Renal cortex interstitium (tissue), 11 donors: ENCODE measurements at regions not wholly inside any gene's neighbourhood (a gene's known extent, or its start where the extent isn't known, plus 50 kb on each side); places are given as distances from the start of the nearest gene placed in this dataset.
"Not testable (repeated sequence)": the region's sequence is repeated elsewhere in the genome, so short reads cannot be mapped to it uniquely, and the experiment has no call there.

Source experiments
- DNase-seq, 11 donors: peaks; one replicate each; pipeline ENCODE4 v3.0.0-alpha.2; 2013; ENCODE audit warnings: low read depth in 9 of 11, low spot score in 4 of 11; ENCODE audit errors: extremely low read depth in 1 of 11

- peak in 7 of 11 donors; percentile 42 to 63 (median 51) for DNase-seq
Measured at GRCh38 chr4:26248647-26249046, 72.2 kb upstream of the RBPJ start.

DNA sequence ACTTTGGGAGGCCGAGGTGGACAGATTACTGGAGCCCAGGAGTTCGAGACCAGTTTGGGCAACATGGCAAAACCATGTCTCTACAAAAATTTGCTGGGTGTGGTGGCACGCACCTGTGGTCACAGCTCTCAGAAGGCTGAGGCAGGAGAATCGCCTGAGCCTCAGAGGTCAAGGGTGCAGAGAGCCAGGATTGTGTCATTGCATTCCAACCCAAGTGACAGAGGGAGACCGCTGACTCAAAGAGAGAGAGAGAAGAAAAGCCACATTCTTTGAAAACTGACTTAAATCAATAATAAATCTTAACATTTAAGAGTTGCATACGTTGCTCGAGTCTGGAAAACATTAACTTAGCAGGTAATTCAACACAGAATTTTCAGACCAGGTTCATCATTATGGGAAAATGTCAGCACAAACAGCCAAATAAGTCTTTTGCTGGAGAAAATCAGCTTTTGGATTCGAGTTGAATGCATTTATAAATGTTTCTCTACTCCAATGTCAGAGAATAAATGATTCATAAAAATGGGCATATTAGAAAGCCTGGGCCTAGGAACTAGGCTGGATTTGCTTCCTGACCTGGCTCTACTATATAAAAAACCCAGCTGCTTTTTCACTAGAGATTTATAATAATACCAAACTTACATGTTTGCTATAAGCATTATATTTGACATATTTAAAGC, 68.3 kb upstream of the RBPJ start:
- no peak for DNase-seq

- DNase-seq: no peak
Measured at GRCh38 chr4:26253968-26254367, 66.8 kb upstream of the RBPJ start.

DNA sequence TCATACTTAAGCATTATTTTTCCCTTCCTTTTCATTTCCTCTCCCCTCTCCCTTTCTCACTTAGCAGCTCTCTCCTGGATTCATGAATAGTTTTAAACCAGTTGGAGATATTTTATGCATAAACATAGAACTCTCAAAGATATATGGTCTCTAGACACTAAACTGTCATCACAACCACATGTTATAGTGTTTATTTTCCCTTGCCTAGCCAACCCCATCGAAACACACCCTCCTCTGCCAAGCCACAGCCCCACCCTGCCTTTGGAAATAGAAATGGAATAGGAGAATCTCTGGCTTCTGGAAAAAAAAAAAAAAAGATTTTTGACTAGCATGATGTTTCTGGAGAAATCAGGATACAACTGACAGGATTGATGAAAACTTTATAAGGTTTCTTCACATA, 64.8 kb upstream of the RBPJ start:
- DNase-seq: no peak

DNA sequence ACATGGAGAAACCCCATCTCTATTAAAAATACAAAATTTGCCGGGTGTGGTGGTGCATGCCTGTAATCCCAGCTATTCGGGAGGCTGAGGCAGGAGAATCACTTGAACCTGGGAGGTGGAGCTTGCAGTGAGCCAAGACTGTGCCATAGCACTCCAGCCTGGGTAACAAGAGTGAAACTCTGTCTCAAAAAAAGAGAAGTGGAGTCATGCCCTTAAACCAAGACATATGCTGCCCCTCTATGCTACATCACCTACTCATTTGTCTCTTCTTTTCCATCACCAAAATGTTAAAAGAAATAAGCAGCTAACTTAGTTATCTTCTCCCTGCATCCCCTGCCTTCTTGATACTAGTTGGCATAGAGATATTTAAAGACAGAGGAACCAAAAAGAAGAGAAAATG, 63.4 kb upstream of the RBPJ start:
- DNase-seq: not testable (repeated sequence)

DNA sequence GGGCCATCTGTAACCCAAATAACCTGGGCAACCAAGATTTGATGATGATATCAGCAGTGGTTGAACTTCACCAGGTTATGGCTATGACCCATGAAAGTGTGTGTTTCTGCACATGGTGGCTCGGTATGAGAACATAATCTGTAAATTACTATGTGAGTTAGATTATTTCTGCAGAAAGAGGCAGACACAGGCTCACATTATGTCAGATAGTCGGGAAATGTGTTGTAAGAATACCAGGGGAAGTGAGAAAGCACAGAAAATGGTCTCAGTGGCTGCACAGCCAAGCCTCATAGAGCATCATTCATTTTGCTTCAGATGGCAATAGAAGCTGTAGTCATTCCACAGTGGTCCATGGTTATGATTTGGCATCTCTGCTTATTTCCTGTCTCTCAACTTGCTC, 63.0 kb upstream of the RBPJ start:
- no peak for DNase-seq

- DNase-seq: no peak
Measured at GRCh38 chr4:26260571-26260970, 60.2 kb upstream of the RBPJ start.

DNA sequence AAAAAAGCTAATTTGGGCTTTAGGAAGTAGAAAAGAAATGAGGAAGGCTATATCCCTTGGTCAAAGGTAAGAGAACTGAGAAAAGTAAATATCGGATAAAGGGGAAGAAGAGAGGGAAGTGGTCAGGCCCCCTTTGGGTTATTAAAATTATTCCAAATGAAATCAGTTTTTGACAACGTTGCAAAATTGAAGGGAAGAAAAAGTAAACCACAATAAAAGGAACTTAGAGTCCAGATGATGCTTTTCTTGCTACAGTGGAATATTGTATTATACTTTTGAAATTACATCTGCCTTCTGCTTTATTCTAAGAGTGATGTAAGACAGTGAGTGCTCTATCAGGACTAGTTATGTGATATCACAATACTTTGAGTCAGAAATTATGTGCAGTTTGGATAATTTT, 59.4 kb upstream of the RBPJ start:
- DNase-seq: no peak

GRCh38 chr4:26263165-26263564, 57.6 kb upstream of the RBPJ start:
- DNase-seq: no peak

DNA sequence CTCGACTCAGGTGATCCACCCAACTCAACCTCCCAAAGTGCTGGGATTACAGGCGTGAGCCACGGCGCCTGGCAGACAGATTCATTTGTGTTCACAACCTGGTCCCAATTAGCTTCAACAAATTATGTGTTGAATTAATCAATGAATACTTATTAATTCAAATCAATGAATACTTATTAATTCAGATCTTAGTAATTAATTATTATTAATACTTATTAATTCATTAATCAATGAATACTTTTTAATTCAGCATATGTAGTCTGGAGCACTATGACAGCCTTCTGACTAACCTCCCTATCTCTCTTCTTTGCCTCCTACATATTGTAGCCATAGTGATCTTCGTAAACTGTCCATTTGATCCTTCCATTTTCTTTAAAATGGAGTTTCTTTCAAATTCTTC, 56.7 kb upstream of the RBPJ start:
- no peak for DNase-seq

DNA sequence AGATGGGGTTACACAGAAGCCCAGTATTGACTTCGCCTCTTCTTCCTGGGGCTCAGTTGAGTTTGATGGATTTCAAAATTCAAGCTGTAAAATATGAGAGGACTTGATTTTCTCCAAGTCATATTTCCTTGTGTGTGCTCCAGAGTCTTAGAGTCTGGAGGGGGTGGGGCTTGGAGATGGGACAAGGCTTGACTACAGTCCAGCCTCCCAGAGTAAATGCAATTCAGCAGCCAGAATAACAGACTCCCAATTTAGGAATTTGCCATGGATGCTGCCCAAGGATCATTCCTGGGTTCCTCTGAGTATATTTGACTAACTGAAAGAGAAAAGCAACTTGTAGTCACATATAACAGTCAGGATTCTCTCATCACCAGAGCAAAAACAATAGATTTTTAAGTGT, 53.7 kb upstream of the RBPJ start:
- no peak for DNase-seq

- DNase-seq: no peak
Measured at GRCh38 chr4:26268246-26268645, 52.6 kb upstream of the RBPJ start.

DNA sequence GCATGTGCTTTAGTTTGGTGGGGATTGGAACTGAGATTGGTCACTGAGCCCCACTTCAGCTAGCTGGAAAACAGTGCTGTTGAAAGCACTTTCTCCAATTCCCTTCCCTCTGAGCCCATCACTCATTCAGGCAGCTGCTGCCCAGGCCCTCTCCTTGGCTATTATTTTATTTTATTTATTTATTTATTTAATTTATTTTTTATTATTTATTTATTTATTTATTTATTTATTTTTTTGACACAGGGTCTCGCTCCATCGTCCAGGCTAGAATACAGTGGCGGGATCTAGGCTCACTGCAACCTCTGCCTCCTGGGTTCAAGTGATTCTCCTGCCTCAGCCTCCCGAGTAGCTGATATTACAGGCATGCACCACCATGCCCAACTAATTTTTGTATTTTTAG, 51.8 kb upstream of the RBPJ start:
- DNase-seq: no peak
